ENCODE measurements at regions not wholly inside any gene's neighbourhood (a gene's known extent, or its start where the extent isn't known, plus 50 kb on each side); places are given as distances from the start of the nearest gene placed in this dataset.

DNA sequence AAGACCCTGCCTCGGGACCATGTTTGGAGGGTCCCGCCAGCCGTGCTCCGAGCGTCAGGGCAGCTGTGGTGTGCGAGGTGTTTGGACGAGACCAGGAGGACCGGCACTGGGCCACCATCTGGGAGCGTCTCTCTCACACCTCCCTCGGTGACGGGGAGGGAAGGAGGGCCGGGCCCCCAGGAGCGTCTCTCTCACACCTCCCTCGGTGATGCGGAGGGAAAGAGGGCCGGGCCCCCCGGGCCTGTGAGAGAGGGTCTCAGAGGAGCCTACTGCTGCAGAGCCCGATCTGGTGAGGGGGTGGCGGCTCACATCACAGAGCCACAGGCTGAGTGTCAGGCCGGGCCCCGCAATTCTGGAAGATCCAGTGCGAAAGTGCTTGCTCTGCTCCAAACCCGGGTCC is 65.8 kb upstream of the CFAP46 start:
- no peaks in the 10 kb centered on the region for H3K27me3 ChIP-seq (ENCODE audit: control insufficient read depth, insufficient read depth, low read length)
- peaks cover 2% of the 10 kb centered on the region for H3K4me1 ChIP-seq (ENCODE audit: control insufficient read depth, insufficient read depth, low read length)
- no peak overlapping the region for H3K4me3 ChIP-seq (ENCODE audit: low read depth, low read length)
- no peaks in the 10 kb centered on the region for H3K9me3 ChIP-seq (ENCODE audit: control insufficient read depth, insufficient read depth, low read length)
- H3K36me3 ChIP-seq (ENCODE audit: control insufficient read depth, insufficient read depth, low read length) = peaks cover 5% of the 10 kb centered on the region
- no peak overlapping the region for H3K27ac ChIP-seq (ENCODE audit: low read depth, low read length)
- no peak for DNase-seq (ENCODE audit: low read depth in 4 of 6, low spot score in 6 of 6)
- 76% methylated on average over 20 of the region's 23 CpGs for WGBS (ENCODE audit: insufficient coverage)

DNA sequence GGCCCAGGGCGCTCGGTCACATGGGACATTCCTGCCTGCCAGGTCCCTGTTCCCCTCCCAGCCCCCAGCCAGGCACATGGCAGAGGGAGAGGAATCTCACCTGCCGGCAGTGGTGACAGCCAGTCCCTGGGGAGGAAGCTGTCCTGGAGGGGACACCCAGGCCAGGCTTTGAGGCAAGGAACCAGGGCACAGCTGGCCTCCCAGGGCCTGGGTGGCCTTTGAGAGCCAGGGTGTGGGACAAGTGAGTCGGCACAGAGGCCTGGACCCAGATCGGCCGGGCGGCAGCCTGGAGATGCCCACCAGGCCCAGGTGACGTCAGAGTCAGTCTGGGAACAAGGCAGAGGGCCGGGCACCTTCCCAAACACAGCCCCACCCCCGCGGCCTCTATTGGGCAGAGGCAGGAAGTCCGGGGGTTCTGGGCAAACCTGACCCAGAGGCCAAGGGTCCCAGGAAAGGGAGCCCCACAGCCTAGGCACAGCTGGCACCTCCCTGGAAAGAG is 65.0 kb upstream of the CFAP46 start:
- no peak for DNase-seq (ENCODE audit: low read depth in 4 of 6, low spot score in 6 of 6)
- Histone ChIP-seq H3K4me1 (ENCODE audit: control insufficient read depth, insufficient read depth, low read length) (peaks cover 2% of the 10 kb centered on the region), H3K27ac (ENCODE audit: low read depth, low read length) (no peak overlapping the region), H3K36me3 (ENCODE audit: control insufficient read depth, insufficient read depth, low read length) (peaks cover 5% of the 10 kb centered on the region), H3K4me3 (ENCODE audit: low read depth, low read length) (no peak overlapping the region), H3K9me3 (ENCODE audit: control insufficient read depth, insufficient read depth, low read length) (no peaks in the 10 kb centered on the region), H3K27me3 (ENCODE audit: control insufficient read depth, insufficient read depth, low read length) (no peaks in the 10 kb centered on the region)
- WGBS (ENCODE audit: insufficient coverage) = 83% methylated on average over 12 of the region's 12 CpGs

DNA sequence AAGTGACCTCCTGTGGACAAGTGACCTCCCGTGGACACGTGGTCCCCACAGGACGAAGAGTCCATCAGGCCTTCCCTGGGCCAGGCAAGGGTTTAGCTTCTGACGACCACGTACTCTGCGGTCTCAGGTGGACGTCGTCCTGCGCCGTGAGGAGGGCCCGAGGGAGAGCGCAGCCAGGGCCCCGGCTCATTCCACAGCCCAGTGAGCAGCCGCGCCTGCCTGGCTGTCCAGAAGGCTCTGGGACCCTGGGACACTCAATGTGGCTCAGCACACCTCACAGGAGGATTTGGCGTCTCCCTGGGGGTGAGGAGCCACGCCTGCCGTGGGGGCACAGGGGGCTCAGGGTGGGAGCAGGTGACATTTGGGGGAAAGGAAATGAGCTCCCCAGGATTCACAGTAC is 64.4 kb upstream of the CFAP46 start:
- no peak for DNase-seq (ENCODE audit: low read depth in 4 of 6, low spot score in 6 of 6)
- H3K4me3 ChIP-seq (ENCODE audit: low read depth, low read length) = no peak overlapping the region
- H3K27me3 ChIP-seq (ENCODE audit: control insufficient read depth, insufficient read depth, low read length) = no peaks in the 10 kb centered on the region
- no peaks in the 10 kb centered on the region for H3K9me3 ChIP-seq (ENCODE audit: control insufficient read depth, insufficient read depth, low read length)
- WGBS (ENCODE audit: insufficient coverage) = 83% methylated on average over 15 of the region's 18 CpGs
- peaks cover 2% of the 10 kb centered on the region for H3K4me1 ChIP-seq (ENCODE audit: control insufficient read depth, insufficient read depth, low read length)
- H3K36me3 ChIP-seq (ENCODE audit: control insufficient read depth, insufficient read depth, low read length) = peaks cover 5% of the 10 kb centered on the region
- H3K27ac ChIP-seq (ENCODE audit: low read depth, low read length) = no peak overlapping the region

DNA sequence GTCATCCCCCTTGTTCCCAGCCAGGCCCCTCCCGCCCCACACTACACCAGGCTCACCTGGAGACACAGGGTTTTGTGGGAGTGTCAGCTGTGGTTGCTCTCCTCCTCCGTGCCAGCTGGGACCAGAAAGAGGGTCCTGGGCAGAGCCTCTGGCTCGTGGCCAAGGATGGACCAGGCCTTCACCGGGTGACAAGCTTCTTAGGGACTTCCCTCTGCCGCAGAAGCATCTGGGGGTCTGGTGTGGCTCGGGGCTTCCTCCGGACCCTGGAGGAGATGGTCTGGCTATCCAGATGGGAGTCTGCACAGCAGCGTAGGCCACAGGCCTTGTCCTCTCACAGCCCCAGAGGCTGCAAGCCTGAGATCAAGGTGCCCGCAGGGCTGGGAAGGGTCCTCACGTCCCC is 63.8 kb upstream of the CFAP46 start:
- Histone ChIP-seq H3K27ac (ENCODE audit: low read depth, low read length) (no peak overlapping the region), H3K27me3 (ENCODE audit: control insufficient read depth, insufficient read depth, low read length) (no peaks in the 10 kb centered on the region), H3K4me3 (ENCODE audit: low read depth, low read length) (no peak overlapping the region), H3K36me3 (ENCODE audit: control insufficient read depth, insufficient read depth, low read length) (peaks cover 5% of the 10 kb centered on the region), H3K4me1 (ENCODE audit: control insufficient read depth, insufficient read depth, low read length) (peaks cover 2% of the 10 kb centered on the region), H3K9me3 (ENCODE audit: control insufficient read depth, insufficient read depth, low read length) (no peaks in the 10 kb centered on the region)
- WGBS (ENCODE audit: insufficient coverage) = 82% methylated on average over 9 of the region's 10 CpGs
- no peak for DNase-seq (ENCODE audit: low read depth in 4 of 6, low spot score in 6 of 6)

DNA sequence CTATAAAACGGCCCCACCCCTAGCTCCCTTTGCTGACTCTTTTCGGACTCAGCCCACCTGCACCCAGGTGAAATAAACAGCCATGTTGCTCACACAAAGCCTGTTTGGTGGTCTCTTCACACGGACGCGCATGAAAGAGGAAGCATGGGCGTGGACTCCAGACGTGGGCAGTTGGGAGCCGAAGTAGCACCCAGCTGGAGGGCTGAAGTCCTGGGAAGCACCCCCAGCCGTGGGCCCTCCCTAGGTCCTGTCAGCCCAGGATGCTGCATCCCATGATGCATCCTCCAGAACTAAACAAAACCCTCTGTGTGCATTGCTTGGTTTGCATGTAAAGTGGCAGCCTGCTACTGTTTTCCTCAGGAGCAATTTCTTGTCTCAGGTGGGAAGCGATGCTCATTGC is 62.1 kb upstream of the CFAP46 start:
- DNase-seq (ENCODE audit: low read depth in 4 of 6, low spot score in 6 of 6) = no peak
- no peaks in the 10 kb centered on the region for H3K9me3 ChIP-seq (ENCODE audit: control insufficient read depth, insufficient read depth, low read length)
- H3K4me3 ChIP-seq (ENCODE audit: low read depth, low read length) = no peak overlapping the region
- no peaks in the 10 kb centered on the region for H3K27me3 ChIP-seq (ENCODE audit: control insufficient read depth, insufficient read depth, low read length)
- peaks cover 5% of the 10 kb centered on the region for H3K36me3 ChIP-seq (ENCODE audit: control insufficient read depth, insufficient read depth, low read length)
- WGBS (ENCODE audit: insufficient coverage) = 83% methylated on average over 8 of the region's 10 CpGs
- peaks cover 2% of the 10 kb centered on the region for H3K4me1 ChIP-seq (ENCODE audit: control insufficient read depth, insufficient read depth, low read length)
- H3K27ac ChIP-seq (ENCODE audit: low read depth, low read length) = no peak overlapping the region

DNA sequence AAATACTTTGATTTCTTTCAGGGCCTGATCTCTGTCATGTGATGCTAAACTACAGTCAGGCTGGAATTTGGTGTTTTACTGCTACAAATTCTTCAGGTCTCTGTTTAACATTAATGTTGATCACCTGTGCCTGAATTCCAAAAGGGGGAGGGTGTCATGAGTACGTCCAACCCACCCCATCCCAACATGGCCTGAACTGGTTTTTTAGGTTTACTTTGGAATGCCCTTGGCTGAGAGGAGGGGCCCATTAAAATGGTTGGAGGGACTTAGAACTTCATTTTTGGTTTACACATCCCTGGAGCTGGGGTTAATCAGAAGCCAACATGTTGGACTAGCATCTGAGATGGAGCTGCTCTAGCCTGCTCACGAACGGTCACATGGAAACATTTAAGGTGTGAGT is 60.8 kb upstream of the CFAP46 start:
- Histone ChIP-seq H3K4me1 (ENCODE audit: control insufficient read depth, insufficient read depth, low read length) (no peaks in the 10 kb centered on the region), H3K27ac (ENCODE audit: low read depth, low read length) (no peak overlapping the region), H3K9me3 (ENCODE audit: control insufficient read depth, insufficient read depth, low read length) (no peaks in the 10 kb centered on the region), H3K4me3 (ENCODE audit: low read depth, low read length) (no peak overlapping the region), H3K27me3 (ENCODE audit: control insufficient read depth, insufficient read depth, low read length) (no peaks in the 10 kb centered on the region), H3K36me3 (ENCODE audit: control insufficient read depth, insufficient read depth, low read length) (peaks cover 5% of the 10 kb centered on the region)
- 92% methylated on average over 2 of the region's 3 CpGs for WGBS (ENCODE audit: insufficient coverage)
- DNase-seq (ENCODE audit: low read depth in 4 of 6, low spot score in 6 of 6) = no peak

DNA sequence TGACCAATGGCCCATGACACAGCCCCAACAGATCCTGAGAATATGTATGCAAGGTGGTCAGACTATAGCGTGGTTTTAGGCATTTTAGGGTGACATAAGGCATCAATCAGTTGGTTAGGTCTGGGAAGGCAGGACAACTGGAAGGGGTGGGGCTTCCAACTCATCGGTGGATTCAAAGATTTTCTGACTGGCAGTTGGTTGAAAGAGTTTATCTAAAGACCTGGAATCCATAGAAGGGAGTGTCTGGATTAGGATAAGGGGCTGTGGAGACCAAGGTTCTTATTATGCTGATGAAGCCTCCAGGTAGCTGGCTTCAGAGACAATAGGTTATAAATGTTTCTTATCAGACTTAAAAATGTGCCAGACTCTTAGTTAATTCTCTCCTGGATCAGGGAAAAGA is 60.3 kb upstream of the CFAP46 start:
- Histone ChIP-seq H3K9me3 (ENCODE audit: control insufficient read depth, insufficient read depth, low read length) (no peaks in the 10 kb centered on the region), H3K27me3 (ENCODE audit: control insufficient read depth, insufficient read depth, low read length) (no peaks in the 10 kb centered on the region), H3K27ac (ENCODE audit: low read depth, low read length) (no peak overlapping the region), H3K4me3 (ENCODE audit: low read depth, low read length) (no peak overlapping the region), H3K36me3 (ENCODE audit: control insufficient read depth, insufficient read depth, low read length) (peaks cover 5% of the 10 kb centered on the region), H3K4me1 (ENCODE audit: control insufficient read depth, insufficient read depth, low read length) (no peaks in the 10 kb centered on the region)
- no peak for DNase-seq (ENCODE audit: low read depth in 4 of 6, low spot score in 6 of 6)
- WGBS (ENCODE audit: insufficient coverage) = 69% methylated on average over 2 of the region's 2 CpGs

DNA sequence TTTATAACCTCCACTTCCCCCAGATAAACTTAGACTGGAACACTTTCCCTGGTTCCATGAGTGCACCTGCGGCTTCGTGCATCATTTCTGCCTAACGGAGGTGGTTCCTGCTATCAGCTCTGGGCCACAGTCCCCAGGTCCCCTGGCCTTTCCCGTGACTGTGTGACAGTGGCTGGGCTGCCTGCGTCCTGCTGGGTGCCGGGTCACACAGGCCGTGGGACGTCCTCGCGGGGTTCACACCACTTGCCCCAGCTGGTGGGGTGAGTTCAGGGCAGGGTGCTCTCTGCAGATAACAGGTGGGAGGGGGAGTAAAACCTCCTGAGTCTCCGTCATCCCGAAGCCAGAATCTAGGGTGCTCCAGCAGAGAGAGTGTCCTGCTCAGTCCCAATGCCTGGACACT is 58.7 kb upstream of the CFAP46 start:
- 86% methylated on average over 12 of the region's 12 CpGs for WGBS (ENCODE audit: insufficient coverage)
- H3K27me3 ChIP-seq (ENCODE audit: control insufficient read depth, insufficient read depth, low read length) = no peaks in the 10 kb centered on the region
- no peaks in the 10 kb centered on the region for H3K9me3 ChIP-seq (ENCODE audit: control insufficient read depth, insufficient read depth, low read length)
- H3K4me3 ChIP-seq (ENCODE audit: low read depth, low read length) = no peak overlapping the region
- no peak for DNase-seq (ENCODE audit: low read depth in 4 of 6, low spot score in 6 of 6)
- H3K36me3 ChIP-seq (ENCODE audit: control insufficient read depth, insufficient read depth, low read length) = no peaks in the 10 kb centered on the region
- H3K4me1 ChIP-seq (ENCODE audit: control insufficient read depth, insufficient read depth, low read length) = no peaks in the 10 kb centered on the region
- H3K27ac ChIP-seq (ENCODE audit: low read depth, low read length) = no peak overlapping the region

DNA sequence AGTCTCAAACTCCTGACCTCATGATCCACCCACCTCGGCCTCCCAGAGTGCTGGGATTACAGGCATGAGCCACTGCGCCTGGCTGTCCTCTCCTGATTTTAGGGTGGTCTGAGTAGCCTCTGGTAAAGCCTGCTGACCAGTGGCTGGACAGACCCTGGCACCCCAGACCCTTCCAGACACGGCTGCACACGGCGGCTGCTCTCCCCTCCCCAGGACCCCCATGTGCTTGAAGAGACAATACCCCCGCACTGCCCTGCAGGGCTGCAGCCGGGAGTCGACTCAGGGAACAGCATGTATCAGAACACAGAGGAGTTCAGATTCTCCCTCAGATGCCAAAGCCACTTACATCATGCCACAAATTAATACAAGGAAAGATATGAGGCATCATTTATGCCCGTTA is 58.3 kb upstream of the CFAP46 start:
- H3K27ac ChIP-seq (ENCODE audit: low read depth, low read length) = no peak overlapping the region
- H3K27me3 ChIP-seq (ENCODE audit: control insufficient read depth, insufficient read depth, low read length) = no peaks in the 10 kb centered on the region
- H3K4me3 ChIP-seq (ENCODE audit: low read depth, low read length) = no peak overlapping the region
- H3K4me1 ChIP-seq (ENCODE audit: control insufficient read depth, insufficient read depth, low read length) = peaks cover 1% of the 10 kb centered on the region
- no peak for DNase-seq (ENCODE audit: low read depth in 4 of 6, low spot score in 6 of 6)
- no peaks in the 10 kb centered on the region for H3K36me3 ChIP-seq (ENCODE audit: control insufficient read depth, insufficient read depth, low read length)
- 89% methylated on average over 5 of the region's 9 CpGs for WGBS (ENCODE audit: insufficient coverage)
- H3K9me3 ChIP-seq (ENCODE audit: control insufficient read depth, insufficient read depth, low read length) = no peaks in the 10 kb centered on the region

DNA sequence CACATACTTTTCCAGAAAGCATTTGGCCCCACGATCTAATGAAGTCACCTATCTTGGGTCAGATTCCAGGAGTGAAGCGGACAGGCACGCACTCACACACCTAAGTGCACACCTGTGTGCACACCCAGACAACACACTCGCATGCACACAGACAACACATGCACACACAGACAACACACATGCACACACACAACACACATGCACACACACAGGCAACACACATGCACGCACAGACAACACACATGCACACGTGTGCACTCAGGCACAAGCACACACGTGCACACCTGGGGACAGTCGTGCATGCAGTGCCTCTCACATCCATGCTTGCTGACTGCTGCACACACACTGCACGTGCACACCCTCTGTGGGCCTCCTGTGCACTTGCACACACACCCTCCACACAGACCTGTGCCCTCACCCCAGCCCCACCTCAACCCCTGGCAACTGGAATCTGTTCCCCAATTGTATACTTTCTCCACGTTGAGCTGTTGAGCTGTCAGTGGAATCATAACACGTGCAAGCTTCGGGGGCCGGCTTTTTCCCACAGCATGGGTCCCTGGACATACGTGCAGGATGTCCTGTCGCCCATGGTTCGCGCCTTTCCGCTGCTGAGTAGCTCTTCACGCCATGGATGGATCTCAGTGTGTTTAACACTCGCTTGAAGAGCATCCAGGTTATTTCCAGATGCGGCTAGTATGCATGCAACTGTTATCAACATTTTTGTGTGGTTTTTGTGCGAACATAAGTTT is 55.3 kb upstream of the CFAP46 start:
- H3K4me1 ChIP-seq (ENCODE audit: control insufficient read depth, insufficient read depth, low read length) = peaks cover 21% of the 10 kb centered on the region

More for the DNA sequence above, 55.3 kb upstream of the CFAP46 start:
- no peaks in the 10 kb centered on the region for H3K27me3 ChIP-seq (ENCODE audit: control insufficient read depth, insufficient read depth, low read length)
- DNase-seq (ENCODE audit: low read depth in 4 of 6, low spot score in 6 of 6) = no peak
- no peak overlapping the region for H3K4me3 ChIP-seq (ENCODE audit: low read depth, low read length)
- no peaks in the 10 kb centered on the region for H3K9me3 ChIP-seq (ENCODE audit: control insufficient read depth, insufficient read depth, low read length)
- no peak overlapping the region for H3K27ac ChIP-seq (ENCODE audit: low read depth, low read length)
- 82% methylated on average over 22 of the region's 22 CpGs for WGBS (ENCODE audit: insufficient coverage)
- H3K36me3 ChIP-seq (ENCODE audit: control insufficient read depth, insufficient read depth, low read length) = no peaks in the 10 kb centered on the region

Measured in spinal cord (tissue), 9 donors.